ENCODE measurements at regions not wholly inside any gene's neighbourhood (a gene's known extent, or its start where the extent isn't known, plus 50 kb on each side); places are given as distances from the start of the nearest gene placed in this dataset.

DNA sequence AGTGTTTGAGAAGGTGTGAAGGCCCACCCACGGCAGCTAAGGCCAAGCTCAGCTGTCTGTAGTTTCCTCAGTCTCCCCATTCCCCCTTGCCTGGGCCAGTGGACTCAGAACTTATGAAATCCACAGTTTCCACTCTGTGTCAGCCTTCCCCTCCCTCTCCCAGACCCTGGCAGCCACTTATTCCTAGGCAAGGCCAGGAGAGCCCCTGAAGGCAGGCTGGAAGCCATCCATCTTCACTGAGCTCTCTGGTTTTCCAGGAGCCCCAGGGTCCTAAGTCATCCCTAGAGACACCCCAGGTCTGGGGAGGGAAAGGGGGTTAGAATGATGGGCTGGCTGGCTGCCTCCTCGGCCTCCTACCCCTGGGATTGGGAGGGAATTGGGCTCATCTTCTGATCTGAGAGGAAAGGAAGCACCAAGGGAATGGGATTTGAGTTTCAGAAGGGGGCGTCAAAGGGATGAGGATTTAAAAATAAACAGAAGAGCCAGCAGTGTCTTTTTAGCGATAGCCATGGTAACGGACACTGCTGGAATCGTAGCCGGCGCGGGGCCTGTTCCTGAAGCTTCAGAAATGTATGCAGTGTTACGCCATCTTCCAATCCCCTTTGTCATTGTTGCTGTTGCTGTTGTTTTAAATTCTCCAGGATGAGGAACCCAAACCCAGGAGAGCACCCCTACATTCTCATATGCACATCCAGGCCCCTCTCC, 561.1 kb upstream of the CADM1 start:
- H3K36me3 ChIP-seq (replicated peaks in 1 of 2) = no peaks in the 10 kb centered on the region
- H3K9me3 ChIP-seq (replicated peaks in 1 of 3) = no peaks in the 10 kb centered on the region
- H3K4me3 ChIP-seq = no peak overlapping the region
- intact Hi-C loops (cut with DNase I) = no loop called here
- TF ChIP-seq POLR2A (IDR thresholded peaks at IDR 0.05) = no peak
- no peak for TF ChIP-seq CTCF (IDR thresholded peaks at IDR 0.05)
- no peak for DNase-seq
- WGBS, 4 donors = 82 to 90% (median 88%) methylated on average over 10 of the region's 10 CpGs
- peak overlapping the region in 1 of 5 donors; percentile 38 for H3K27ac ChIP-seq
- no peaks in the 10 kb centered on the region for H3K27me3 ChIP-seq
- H3K4me1 ChIP-seq (replicated peaks in 1 of 2) = no peaks in the 10 kb centered on the region

DNA sequence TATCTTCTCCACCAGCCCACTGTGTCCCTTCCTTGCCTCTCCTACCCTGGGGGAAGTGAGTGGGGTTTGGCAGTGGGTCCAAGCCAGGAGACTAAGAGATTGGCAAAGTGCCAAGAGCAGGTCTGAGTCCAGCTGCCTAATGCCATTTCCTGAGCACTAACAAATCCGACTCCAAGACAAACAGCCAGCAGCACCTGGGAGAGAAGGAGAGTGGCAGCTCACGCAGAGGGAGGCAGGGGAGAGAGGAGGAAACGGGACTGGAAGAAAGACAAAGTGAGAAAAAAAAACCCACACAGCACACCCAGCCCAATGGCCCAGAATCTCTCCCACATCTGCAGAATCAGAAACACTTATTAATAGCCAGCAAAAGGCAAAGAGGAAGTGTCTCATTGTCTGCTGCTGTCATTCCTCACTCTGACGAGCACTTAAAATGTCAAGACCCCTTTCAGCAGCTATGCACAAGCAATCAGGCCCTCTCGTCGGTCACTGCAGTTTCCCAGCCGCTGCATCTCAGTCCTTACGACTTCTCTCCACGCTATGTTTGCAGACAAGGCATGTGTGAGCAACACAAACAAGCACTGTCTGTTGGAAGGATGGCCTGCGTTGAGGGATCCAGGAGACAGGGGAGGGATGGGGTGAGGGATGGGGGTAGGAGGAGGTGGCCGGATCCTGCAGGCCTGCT, 558.4 kb upstream of the CADM1 start:
- 46 to 61% (median 52%) methylated on average over 11 of the region's 11 CpGs for WGBS, 4 donors

GRCh38 chr11:116062129-116062489, 557.9 kb upstream of the CADM1 start:
- H3K4me3 ChIP-seq = no peak overlapping the region
- DNase-seq = peak in 2 of 7 donors; percentile 16 to 31
- TF ChIP-seq CTCF (IDR thresholded peaks at IDR 0.05) (no peak), POLR2A (IDR thresholded peaks at IDR 0.05) (no peak)
- no peaks in the 10 kb centered on the region for H3K36me3 ChIP-seq (replicated peaks in 1 of 2)
- intact Hi-C loops (cut with DNase I) = no loop called here
- no peak overlapping the region for H3K27ac ChIP-seq
- 58 to 81% (median 70%) methylated on average over 4 of the region's 4 CpGs for WGBS, 4 donors
- no peaks in the 10 kb centered on the region for H3K4me1 ChIP-seq (replicated peaks in 1 of 2)
- H3K27me3 ChIP-seq = no peaks in the 10 kb centered on the region
- H3K9me3 ChIP-seq (replicated peaks in 1 of 3) = no peaks in the 10 kb centered on the region

More for the DNA sequence above, 558.4 kb upstream of the CADM1 start:
- intact Hi-C loops (cut with DNase I) = no loop called here
- no peak for TF ChIP-seq CTCF (IDR thresholded peaks at IDR 0.05)
- no peak for TF ChIP-seq POLR2A (IDR thresholded peaks at IDR 0.05)
- Histone ChIP-seq H3K36me3 (replicated peaks in 1 of 2) (no peaks in the 10 kb centered on the region), H3K9me3 (replicated peaks in 1 of 3) (no peaks in the 10 kb centered on the region), H3K4me3 (no peak overlapping the region), H3K27me3 (no peaks in the 10 kb centered on the region), H3K27ac (no peak overlapping the region), H3K4me1 (replicated peaks in 1 of 2) (no peaks in the 10 kb centered on the region)
- peak in 1 of 7 donors; percentile 23 for DNase-seq

DNA sequence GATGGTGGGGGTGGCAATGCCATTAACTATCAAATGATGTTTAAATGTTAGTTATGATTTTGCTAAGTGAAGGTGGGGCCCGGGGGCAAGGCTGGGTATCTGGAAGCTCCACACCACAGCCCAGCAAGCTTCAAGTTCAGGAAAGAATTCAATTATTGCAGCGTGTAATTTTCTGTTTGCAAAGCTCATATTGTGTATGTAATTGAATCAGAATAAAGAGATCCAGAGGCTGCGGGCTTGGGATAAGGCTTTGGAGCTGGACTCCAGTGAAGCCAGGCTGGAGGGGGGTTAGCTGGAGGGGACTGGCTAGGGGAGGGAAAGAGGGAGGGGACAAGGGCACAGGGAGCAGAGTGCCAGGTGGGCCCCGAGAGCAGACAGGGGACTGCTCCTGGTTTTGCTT, 557.1 kb upstream of the CADM1 start:
- Histone ChIP-seq H3K27me3 (no peaks in the 10 kb centered on the region), H3K27ac (no peak overlapping the region), H3K4me3 (no peak overlapping the region), H3K4me1 (replicated peaks in 1 of 2) (no peaks in the 10 kb centered on the region), H3K36me3 (replicated peaks in 1 of 2) (no peaks in the 10 kb centered on the region), H3K9me3 (replicated peaks in 1 of 3) (no peaks in the 10 kb centered on the region)
- peak in 1 of 7 donors; percentile 55 for DNase-seq
- TF ChIP-seq POLR2A (IDR thresholded peaks at IDR 0.05) = no peak
- no peak for TF ChIP-seq CTCF (IDR thresholded peaks at IDR 0.05)
- intact Hi-C loops (cut with DNase I) = no loop called here
- 79 to 93% (median 88%) methylated on average over 4 of the region's 4 CpGs for WGBS, 4 donors
